ENCODE measurements at regions not wholly inside any gene's neighbourhood (a gene's known extent, or its start where the extent isn't known, plus 50 kb on each side); places are given as distances from the start of the nearest gene placed in this dataset.

GRCh38 chr1:222911866-222912265 lies 97.0 kb downstream of the DISP1 start:
- DNase-seq (ENCODE audit: low read depth) = peak; percentile 41

GRCh38 chr1:222912730-222913129 lies 97.9 kb downstream of the DISP1 start:
- DNase-seq (ENCODE audit: low read depth) = no peak

DNA sequence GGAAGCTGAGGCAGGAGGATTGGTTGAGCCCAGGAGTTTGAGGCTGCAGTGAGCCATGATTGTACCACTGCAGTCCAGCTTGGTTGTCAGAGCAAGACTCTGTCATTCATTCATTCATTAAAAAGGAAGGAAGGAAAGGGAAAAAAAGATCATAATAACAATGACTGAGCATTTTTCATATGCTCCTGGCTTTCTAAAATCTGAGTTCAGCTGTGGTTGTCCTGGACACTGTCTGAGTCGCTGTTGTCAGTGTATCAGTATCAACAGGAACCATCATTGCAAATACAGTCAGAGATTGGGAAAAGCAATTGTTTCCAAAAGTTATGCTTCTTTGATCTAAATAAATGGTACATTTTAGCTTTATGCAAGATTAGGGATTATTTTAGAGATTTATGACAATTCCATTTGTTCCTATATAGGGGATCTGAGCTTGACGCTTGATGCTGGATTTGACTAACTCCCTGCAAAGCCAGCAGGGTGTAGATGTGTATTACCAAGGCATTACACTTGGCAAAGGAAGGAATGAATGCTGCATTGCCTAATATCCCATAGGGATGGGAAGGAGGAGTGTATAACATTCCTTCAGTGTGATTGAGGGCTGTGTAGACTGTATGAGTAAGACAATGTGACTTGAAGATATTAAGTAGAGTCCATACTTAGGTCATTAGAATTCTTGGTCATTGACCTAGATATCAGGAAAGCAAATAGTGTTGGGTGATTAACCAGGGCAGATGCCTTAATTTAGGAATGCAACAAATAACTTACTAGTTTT lies 100.2 kb downstream of the DISP1 start:
- DNase-seq (ENCODE audit: low read depth) = no peak

DNA sequence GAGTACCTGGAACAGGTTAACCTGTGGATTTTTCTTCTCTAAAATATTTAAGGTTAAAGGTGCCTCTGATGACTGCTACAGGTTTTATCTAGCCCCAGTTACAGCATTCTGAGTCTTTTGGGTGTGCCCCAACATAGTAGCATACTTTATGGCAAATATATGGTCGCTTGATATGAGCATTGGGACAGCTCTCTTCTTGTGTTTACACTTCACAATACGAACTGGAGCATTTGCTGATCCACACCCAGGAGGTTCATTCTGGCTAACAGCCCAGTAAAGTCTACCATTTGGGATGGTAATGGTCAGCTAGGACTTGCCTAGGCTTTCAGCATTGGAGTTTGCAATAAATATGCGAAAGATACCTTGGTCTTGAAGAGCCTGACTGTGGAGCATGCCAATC lies 101.3 kb downstream of the DISP1 start:
- no peak for DNase-seq (ENCODE audit: low read depth)

- DNase-seq (ENCODE audit: low read depth) = peak; percentile 40
Observed at GRCh38 chr1:222918801-222919477, 104.1 kb downstream of the DISP1 start.

DNA sequence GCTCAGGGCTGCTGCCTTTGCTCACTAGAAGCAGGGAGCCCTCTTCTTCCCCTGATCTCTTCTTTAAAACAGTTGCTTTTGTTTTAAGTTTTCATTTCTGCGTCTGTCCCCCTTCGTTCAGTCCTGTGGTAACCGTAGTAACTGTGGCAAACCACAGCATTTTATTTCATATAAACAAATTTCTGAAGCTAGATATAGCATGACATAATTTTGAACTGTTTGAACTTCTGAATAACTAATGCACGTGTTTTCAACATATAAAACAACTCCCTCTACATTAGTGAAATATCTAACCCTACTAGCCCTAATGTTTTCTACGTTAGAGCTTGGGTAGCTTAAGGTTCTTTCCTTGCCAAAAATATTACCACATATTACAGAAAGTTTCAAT lies 104.6 kb downstream of the DISP1 start:
- DNase-seq (ENCODE audit: low read depth) = peak; percentile 56

- DNase-seq (ENCODE audit: low read depth) = no peak
Observed at GRCh38 chr1:222920169-222920568, 105.3 kb downstream of the DISP1 start.

DNA sequence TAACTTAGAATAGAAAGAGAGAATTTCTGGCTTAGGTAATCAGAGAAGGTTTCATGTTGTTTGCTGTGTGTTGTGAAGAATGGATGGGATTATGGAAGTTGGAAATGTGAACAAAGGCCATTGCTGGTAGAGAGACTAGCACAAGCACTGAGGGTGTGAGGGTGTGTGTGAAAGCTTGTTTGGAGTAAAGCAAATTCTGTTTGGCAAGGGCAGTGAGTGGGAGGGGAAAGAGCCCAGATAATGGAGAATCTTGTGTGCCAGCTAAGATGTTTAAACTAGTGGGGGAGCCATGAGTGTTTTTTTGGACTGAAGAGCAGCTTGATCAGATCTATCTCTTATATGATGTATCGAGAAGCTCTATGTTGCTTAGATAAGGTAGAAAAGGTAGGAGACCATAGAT lies 107.1 kb downstream of the DISP1 start:
- DNase-seq (ENCODE audit: low read depth) = no peak

GRCh38 chr1:222923506-222923905 lies 108.7 kb downstream of the DISP1 start:
- DNase-seq (ENCODE audit: low read depth) = no peak

GRCh38 chr1:222924136-222924706 lies 109.4 kb downstream of the DISP1 start:
- DNase-seq (ENCODE audit: low read depth) = no peak

- peak; percentile 90 for DNase-seq (ENCODE audit: low read depth)
Observed at GRCh38 chr1:222926566-222926965, 111.7 kb downstream of the DISP1 start.

- DNase-seq (ENCODE audit: low read depth) = no peak
Observed at GRCh38 chr1:222927031-222927430, 112.2 kb downstream of the DISP1 start.

GRCh38 chr1:222928212-222928611 lies 113.4 kb downstream of the DISP1 start:
- DNase-seq (ENCODE audit: low read depth) = no peak

DNA sequence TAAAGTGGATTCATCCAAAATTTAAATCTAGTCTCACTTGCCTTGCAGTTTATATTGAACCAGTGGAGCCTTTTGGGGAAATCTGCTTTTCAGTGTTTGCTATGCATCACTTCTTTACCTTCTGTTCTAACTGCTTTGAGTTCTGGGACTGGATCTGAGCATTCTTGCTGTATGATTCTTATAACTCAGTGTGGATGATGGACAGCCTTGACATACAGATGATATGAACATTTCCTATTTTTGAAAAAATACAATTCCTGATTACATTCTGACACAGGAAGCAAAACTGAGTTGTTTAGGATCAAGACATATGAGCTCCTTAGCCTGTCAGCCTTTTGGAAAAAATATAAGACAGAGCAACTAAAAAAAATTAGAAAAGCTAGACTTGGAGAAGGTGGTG lies 115.2 kb downstream of the DISP1 start:
- DNase-seq (ENCODE audit: low read depth) = no peak

GRCh38 chr1:222931023-222931422 lies 116.2 kb downstream of the DISP1 start:
- DNase-seq (ENCODE audit: low read depth) = no peak

DNA sequence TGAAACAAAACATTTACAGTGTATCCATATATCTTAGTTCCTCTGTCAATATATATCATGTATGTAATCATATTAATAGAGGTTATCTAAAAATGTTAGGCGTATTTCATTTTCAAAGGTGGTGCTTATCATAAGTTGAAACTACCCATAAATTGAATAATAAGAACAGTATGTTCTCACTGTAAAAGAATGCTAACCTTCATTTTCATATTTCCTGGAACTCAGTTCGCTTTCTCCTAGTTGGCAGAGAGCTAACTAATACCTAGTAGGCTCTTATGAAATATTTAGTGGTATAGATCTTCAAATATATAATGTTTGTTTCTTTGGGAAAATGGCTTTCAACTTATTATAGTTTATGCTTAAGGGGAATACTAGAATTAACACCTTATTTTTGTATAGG lies 118.4 kb downstream of the DISP1 start:
- no peak for DNase-seq (ENCODE audit: low read depth)

- DNase-seq (ENCODE audit: low read depth) = no peak
Observed at GRCh38 chr1:222935239-222935900, 120.5 kb downstream of the DISP1 start.

DNA sequence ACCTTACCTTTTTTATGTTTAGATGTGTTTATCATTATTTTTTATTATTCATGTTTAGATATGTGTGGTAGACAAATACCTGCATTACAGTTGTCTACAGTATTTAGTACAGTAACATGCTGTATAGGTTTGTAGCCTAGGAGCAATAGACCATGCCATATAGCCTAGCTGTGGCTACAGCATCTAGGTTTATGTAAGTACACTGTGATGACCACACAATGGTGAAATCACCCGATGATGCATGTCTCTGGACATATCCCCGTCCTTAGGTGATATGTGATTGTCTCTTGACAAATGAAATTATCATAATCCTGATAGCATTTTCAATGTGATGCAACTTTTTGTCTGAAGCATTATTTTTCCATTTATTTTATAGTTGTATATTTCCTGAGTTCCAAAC lies 121.2 kb downstream of the DISP1 start:
- DNase-seq (ENCODE audit: low read depth) = no peak

DNA sequence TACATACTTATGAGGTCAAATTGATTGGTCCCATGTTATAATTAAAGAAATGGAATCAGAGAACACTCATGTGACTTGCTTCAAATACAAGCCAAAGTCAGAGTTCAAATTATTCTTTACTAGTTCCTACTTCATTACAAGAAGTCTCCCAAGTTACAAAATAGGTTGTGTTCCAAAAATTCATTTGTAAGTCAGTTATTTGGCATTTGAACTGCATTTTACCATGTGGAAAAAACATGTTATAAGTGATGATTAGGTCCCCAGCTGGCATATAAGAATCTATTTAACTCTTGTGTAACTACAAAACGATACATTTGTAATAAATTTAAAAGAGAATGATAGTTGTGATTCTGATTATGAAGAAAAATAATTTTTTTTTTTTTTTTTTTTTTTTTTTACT lies 124.1 kb downstream of the DISP1 start:
- DNase-seq (ENCODE audit: low read depth) = no peak

GRCh38 chr1:222940095-222940494 lies 125.3 kb downstream of the DISP1 start:
- DNase-seq (ENCODE audit: low read depth) = no peak

GRCh38 chr1:222940906-222941305 lies 126.1 kb downstream of the DISP1 start:
- DNase-seq (ENCODE audit: low read depth) = no peak

DNA sequence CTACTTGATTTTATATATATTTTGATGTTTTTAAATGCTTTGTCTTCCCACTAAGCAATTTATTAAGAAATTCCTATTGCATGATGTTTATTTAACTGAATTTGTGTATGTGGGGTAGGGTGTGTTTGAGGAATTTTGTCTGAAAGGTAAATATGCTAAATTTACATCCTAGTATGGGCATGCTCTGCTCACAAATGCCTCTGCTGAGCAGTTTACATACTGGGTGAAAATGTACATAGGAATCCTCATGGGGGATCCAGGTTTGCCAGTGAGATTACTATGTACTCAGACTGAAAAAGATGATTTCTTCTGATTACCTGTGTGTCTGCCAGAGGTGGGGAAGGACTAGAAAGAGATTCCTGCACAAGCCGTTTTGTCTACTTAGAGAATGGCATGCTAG lies 126.6 kb downstream of the DISP1 start:
- DNase-seq (ENCODE audit: low read depth) = no peak

GRCh38 chr1:222946436-222946835 lies 131.6 kb downstream of the DISP1 start:
- no peak for DNase-seq (ENCODE audit: low read depth)
